Natural killer cell (primary cell): ENCODE measurements at regions not wholly inside any gene's neighbourhood (a gene's known extent, or its start where the extent isn't known, plus 50 kb on each side); places are given as distances from the start of the nearest gene placed in this dataset.

Experiments used
- ATAC-seq, 3 donors: fragments of 150-1000 bp in 2 of 3; fragments of 200-7000 bp in 1 of 3; cut with Tn5 transposase; 1 replicate in 1 of 3; 2 replicates in 2 of 3; pipeline ENCODE4 v1.10.0; 2021; ENCODE audit warnings: mild to moderate bottlenecking in 2 of 3, moderate library complexity in 2 of 3
- DNase-seq, 2 donors: peaks; one replicate each; pipeline versions ENCODE4 v3.0.0 to v3.0.0-alpha.2; 2013 to 2021; ENCODE audit warnings: mixed read lengths in 1 of 2
- H3K27ac ChIP-seq: one replicate; pipeline ENCODE4 v1.5.1; 2013; ENCODE audit warnings: mild to moderate bottlenecking, low read length
- H3K27me3 ChIP-seq: one replicate; pipeline ENCODE4 v1.6.1; 2013; ENCODE audit warnings: low read length; ENCODE audit not compliant: control insufficient read depth, insufficient read depth
- H3K36me3 ChIP-seq: one replicate; pipeline ENCODE4 v1.6.1; 2013; ENCODE audit warnings: low read length; ENCODE audit not compliant: control insufficient read depth, insufficient read depth
- H3K4me1 ChIP-seq: one replicate; pipeline ENCODE4 v1.6.1; 2013; ENCODE audit warnings: low read length; ENCODE audit not compliant: control insufficient read depth, insufficient read depth
- H3K4me3 ChIP-seq: one replicate; pipeline ENCODE4 v1.5.1; 2013; ENCODE audit warnings: low read length
- H3K9me3 ChIP-seq: one replicate; pipeline ENCODE4 v1.6.1; 2013; ENCODE audit warnings: low read length; ENCODE audit not compliant: control insufficient read depth, insufficient read depth
- H3K27ac Mint-ChIP-seq, 2 donors: one replicate each; pipeline ENCODE4 v1.8.0; 2022; ENCODE audit warnings: mild to moderate bottlenecking in 2 of 2, mixed read lengths in 2 of 2, moderate library complexity in 1 of 2
- H3K27me3 Mint-ChIP-seq, 2 donors: one replicate each; pipeline ENCODE4 v1.8.0; 2022; ENCODE audit warnings: low read depth in 2 of 2, mixed read lengths in 2 of 2
- H3K36me3 Mint-ChIP-seq: one replicate; pipeline ENCODE4 v1.8.0; 2022; ENCODE audit warnings: mixed read lengths
- H3K4me1 Mint-ChIP-seq, 2 donors: one replicate each; pipeline ENCODE4 v1.8.0; 2022; ENCODE audit warnings: mixed read lengths in 2 of 2
- H3K4me3 Mint-ChIP-seq: one replicate; pipeline ENCODE4 v1.8.0; 2022; ENCODE audit warnings: mild to moderate bottlenecking, moderate library complexity, mixed read lengths
- H3K9me3 Mint-ChIP-seq, 2 donors: one replicate each; pipeline ENCODE4 v1.8.0; 2022; ENCODE audit warnings: mixed read lengths in 2 of 2
- WGBS: methylation state at CpG from one replicate; pipeline ENCODE4 v1.1.7; 2013; ENCODE audit warnings: missing lambda C conversion rate; ENCODE audit not compliant: insufficient coverage; 5-methylcytosine and 5-hydroxymethylcytosine counted together
- intact Hi-C: fragments of 100-400 bp; cut with micrococcal nuclease; formaldehyde crosslinking; loops from one replicate; pipeline ENCODE4 v1.14.2; 2022
- TF ChIP-seq, protein P1 (sequence below): fragments of 200-600 bp; IDR thresholded peaks from one replicate; pipeline ENCODE4 v1.8.0; 2022; ENCODE audit warnings: antibody characterized with exemption

DNA sequence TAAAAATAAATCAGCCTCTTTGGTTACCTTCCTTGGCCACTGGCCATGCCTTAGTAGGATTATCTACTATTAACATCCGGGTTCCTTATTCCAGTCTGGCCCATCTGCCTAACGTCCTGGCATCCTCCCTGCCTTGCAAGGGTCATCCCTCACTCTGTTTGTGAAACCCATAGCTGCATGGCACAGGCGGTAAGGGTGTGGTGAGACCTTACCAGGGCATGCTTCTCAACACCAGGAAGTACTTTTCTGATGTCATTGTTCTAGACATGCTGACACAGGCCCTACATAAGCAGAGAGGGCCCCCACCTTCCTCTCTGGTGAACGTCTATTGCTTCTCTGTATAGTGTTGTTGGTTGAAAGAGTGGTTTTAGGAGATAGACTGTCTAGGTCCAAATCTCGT, 296.8 kb upstream of the SPRED2 start:
- ATAC-seq, result peak in 1 of 3 donors; percentile 24
- Histone ChIP-seq H3K27ac (no peak overlapping the region), H3K9me3 (no peaks in the 10 kb centered on the region), H3K36me3 (no peaks in the 10 kb centered on the region), H3K27me3 (peaks cover 2% of the 10 kb centered on the region), H3K4me3 (no peak overlapping the region), H3K4me1 (no peaks in the 10 kb centered on the region)
- H3K27ac Mint-ChIP-seq, result no peak overlapping the region
- intact Hi-C loops, result no loop called here
- TF ChIP-seq, protein P1, sequence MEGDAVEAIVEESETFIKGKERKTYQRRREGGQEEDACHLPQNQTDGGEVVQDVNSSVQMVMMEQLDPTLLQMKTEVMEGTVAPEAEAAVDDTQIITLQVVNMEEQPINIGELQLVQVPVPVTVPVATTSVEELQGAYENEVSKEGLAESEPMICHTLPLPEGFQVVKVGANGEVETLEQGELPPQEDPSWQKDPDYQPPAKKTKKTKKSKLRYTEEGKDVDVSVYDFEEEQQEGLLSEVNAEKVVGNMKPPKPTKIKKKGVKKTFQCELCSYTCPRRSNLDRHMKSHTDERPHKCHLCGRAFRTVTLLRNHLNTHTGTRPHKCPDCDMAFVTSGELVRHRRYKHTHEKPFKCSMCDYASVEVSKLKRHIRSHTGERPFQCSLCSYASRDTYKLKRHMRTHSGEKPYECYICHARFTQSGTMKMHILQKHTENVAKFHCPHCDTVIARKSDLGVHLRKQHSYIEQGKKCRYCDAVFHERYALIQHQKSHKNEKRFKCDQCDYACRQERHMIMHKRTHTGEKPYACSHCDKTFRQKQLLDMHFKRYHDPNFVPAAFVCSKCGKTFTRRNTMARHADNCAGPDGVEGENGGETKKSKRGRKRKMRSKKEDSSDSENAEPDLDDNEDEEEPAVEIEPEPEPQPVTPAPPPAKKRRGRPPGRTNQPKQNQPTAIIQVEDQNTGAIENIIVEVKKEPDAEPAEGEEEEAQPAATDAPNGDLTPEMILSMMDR, result no peak
- no peaks in the 10 kb centered on the region for H3K36me3 Mint-ChIP-seq
- no peaks in the 10 kb centered on the region for H3K9me3 Mint-ChIP-seq
- 85% methylated on average over 5 of the region's 5 CpGs for WGBS
- no peak overlapping the region for H3K4me3 Mint-ChIP-seq
- no peak for DNase-seq
- H3K27me3 Mint-ChIP-seq, result peaks cover 0 to 4% of the 10 kb centered on the region in 2 donors
- no peaks in the 10 kb centered on the region for H3K4me1 Mint-ChIP-seq

DNA sequence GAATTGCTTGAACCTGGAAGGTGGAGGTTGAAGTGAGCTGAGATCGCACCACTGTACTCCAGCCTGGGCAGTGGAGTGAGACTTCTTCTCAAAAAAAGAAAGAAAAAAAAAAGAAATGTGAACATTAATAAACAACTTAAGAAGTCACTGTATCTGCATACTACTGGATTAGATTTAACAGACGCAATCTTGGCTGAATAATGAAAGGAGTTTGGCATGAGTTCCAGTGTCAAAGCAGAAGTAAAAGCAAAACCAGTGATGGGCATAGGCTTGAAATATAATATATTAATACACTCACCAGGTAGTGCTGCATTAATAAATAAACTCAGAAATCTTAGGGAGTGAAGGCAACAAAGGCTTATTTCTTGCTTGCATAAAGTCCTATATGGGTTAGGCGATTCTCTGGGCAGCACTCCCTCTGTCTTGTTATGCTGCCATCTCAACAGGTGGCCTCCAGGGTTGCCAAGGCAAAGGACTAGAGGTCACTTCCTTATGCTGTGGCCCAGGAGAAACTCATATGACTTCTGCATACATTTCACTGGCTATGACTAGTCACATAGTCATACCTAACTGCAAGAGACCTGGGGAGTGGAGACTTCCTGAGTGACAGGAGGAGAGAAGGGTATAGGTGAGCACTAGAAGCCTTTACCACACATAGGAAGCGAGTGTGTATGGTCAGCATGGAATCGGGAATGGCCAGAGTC, 296.2 kb upstream of the SPRED2 start:
- no peak overlapping the region for H3K27ac Mint-ChIP-seq
- intact Hi-C loops, result no loop called here
- no peak overlapping the region for H3K27ac ChIP-seq
- 96% methylated on average over 1 of the region's 5 CpGs for WGBS
- DNase-seq (no peak), ATAC-seq (peak in 1 of 3 donors; percentile 21)
- peaks cover 0 to 4% of the 10 kb centered on the region in 2 donors for H3K27me3 Mint-ChIP-seq
- H3K4me1 Mint-ChIP-seq, result no peaks in the 10 kb centered on the region
- no peak overlapping the region for H3K4me3 Mint-ChIP-seq
- H3K4me3 ChIP-seq, result no peak overlapping the region
- no peaks in the 10 kb centered on the region for H3K36me3 Mint-ChIP-seq
- no peaks in the 10 kb centered on the region for H3K36me3 ChIP-seq
- H3K9me3 Mint-ChIP-seq, result no peaks in the 10 kb centered on the region
- H3K9me3 ChIP-seq, result no peaks in the 10 kb centered on the region
- TF ChIP-seq, protein P1, result no peak
- peaks cover 2% of the 10 kb centered on the region for H3K27me3 ChIP-seq
- no peaks in the 10 kb centered on the region for H3K4me1 ChIP-seq

DNA sequence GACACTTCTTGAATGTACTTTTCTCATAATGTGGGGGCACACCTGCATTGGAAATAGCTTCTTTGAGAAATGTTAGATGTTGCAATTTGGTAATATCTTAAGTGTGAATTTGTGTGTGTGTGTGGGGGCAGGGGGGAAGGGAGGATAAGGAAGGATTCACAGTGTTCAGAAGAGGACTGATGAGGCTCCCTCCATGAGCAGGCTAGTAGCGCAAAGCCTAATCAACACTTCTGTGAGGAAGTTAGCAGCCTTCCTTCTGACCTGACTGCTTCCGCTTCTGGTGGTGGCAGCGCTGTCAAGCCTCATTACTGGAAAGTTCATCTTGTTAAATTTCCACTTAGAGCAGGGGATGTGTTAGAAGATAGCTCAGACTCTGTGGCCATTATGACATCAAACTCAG, 295.4 kb upstream of the SPRED2 start:
- H3K4me3 Mint-ChIP-seq, result no peak overlapping the region
- 74% methylated on average over 3 of the region's 3 CpGs for WGBS
- Histone ChIP-seq H3K4me1 (no peaks in the 10 kb centered on the region), H3K27me3 (peaks cover under 1% of the 10 kb centered on the region), H3K9me3 (no peaks in the 10 kb centered on the region), H3K27ac (no peak overlapping the region), H3K36me3 (no peaks in the 10 kb centered on the region), H3K4me3 (no peak overlapping the region)
- no peaks in the 10 kb centered on the region for H3K4me1 Mint-ChIP-seq
- intact Hi-C loops, result no loop called here
- H3K27ac Mint-ChIP-seq, result no peak overlapping the region
- no peak for DNase-seq
- H3K9me3 Mint-ChIP-seq, result no peaks in the 10 kb centered on the region
- no peak for ATAC-seq
- peaks cover 0 to 5% of the 10 kb centered on the region in 2 donors for H3K27me3 Mint-ChIP-seq
- TF ChIP-seq, protein P1, result no peak
- H3K36me3 Mint-ChIP-seq, result no peaks in the 10 kb centered on the region

DNA sequence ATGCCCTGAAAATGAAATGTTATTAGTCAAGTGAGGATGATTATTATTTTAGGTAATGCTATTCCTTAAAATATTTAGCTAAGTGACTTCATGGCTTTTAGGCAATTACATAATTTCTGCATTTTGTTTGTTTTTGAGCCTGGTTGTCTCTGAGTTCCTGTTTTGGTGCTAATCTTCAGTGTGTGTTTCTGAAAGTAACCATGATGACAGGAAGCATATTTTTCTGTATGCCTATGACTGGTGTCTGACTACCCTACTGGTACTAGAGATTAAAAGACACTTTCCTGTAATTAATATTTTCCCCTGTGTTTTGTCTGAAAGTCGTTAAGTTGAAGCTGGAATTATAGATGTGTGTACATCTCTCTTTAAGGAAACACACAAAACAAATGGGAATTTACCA, 295.0 kb upstream of the SPRED2 start:
- H3K27me3 Mint-ChIP-seq, result peaks cover 0 to 7% of the 10 kb centered on the region in 2 donors

More for the DNA sequence above, 295.0 kb upstream of the SPRED2 start:
- WGBS, result no CpG with 5 or more reads among the region's 1 CpG
- Histone ChIP-seq H3K4me3 (no peak overlapping the region), H3K4me1 (no peaks in the 10 kb centered on the region), H3K27ac (no peak overlapping the region), H3K36me3 (no peaks in the 10 kb centered on the region), H3K9me3 (no peaks in the 10 kb centered on the region), H3K27me3 (no peaks in the 10 kb centered on the region)
- intact Hi-C loops, result no loop called here
- H3K4me1 Mint-ChIP-seq, result no peaks in the 10 kb centered on the region
- ATAC-seq, result no peak
- H3K9me3 Mint-ChIP-seq, result no peaks in the 10 kb centered on the region
- no peak overlapping the region for H3K4me3 Mint-ChIP-seq
- no peak overlapping the region for H3K27ac Mint-ChIP-seq
- no peaks in the 10 kb centered on the region for H3K36me3 Mint-ChIP-seq
- no peak for DNase-seq
- TF ChIP-seq, protein P1, result no peak
